Gastrocnemius medialis (tissue), 4 donors: ENCODE measurements at regions not wholly inside any gene's neighbourhood (a gene's known extent, or its start where the extent isn't known, plus 50 kb on each side); places are given as distances from the start of the nearest gene placed in this dataset.

ENCODE experiments used
- POLR2A ChIP-seq, 2 donors: fragments of 450-650 bp; IDR thresholded peaks; one replicate each; pipeline ENCODE4 v1.6.1; 2017; ENCODE audit warnings: antibody characterized with exemption in 2 of 2, mild to moderate bottlenecking in 2 of 2, moderate library complexity in 2 of 2
- TF ChIP-seq, protein P1 (sequence below), 5 experiments: fragments of 450-650 bp in 3 of 5; fragments of 200-600 bp in 2 of 5; sonication (generic) in 2 of 5; IDR thresholded peaks in 4 of 5; conservative IDR thresholded peaks in 1 of 5; 1 replicate in 4 of 5; 2 replicates in 1 of 5; pipeline ENCODE4 v1.5.1; 2016 to 2019; ENCODE audit warnings: antibody characterized with exemption in 5 of 5, mild to moderate bottlenecking in 3 of 5, moderate library complexity in 3 of 5

DNA sequence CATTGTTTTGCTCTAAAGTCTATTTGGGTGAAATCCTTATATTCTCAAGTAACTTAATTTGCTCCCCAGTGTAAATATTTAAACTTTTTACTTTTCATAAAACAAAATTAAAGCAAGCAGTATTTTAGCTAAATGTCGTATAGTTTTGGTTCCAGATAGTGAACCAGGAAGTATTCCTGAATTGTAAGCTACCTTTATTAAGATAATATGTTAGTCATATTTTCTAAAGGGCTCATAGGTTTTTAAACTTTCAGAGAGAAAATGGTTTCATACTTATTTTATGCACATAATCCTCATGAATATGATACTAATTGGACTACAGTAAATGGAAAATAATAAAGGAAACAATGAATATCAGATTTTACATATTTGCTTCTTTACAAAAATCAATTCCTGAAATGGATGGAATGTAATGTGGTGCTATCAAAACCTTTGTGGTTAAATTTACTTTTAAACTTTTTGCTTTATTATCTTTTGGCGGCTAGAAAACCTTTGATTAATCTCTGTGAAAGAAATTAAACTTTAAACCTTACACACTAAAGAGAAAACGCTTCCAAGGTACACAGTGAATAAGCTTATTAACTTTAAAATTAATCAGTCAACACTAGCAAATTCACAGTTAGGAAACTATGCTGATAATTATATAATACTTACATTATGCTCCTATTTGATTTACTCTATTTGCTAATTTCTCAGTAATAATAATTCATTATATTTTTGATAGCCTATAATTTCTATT is 76.6 kb upstream of the RHOBTB1 start:
- TF ChIP-seq, protein P1, sequence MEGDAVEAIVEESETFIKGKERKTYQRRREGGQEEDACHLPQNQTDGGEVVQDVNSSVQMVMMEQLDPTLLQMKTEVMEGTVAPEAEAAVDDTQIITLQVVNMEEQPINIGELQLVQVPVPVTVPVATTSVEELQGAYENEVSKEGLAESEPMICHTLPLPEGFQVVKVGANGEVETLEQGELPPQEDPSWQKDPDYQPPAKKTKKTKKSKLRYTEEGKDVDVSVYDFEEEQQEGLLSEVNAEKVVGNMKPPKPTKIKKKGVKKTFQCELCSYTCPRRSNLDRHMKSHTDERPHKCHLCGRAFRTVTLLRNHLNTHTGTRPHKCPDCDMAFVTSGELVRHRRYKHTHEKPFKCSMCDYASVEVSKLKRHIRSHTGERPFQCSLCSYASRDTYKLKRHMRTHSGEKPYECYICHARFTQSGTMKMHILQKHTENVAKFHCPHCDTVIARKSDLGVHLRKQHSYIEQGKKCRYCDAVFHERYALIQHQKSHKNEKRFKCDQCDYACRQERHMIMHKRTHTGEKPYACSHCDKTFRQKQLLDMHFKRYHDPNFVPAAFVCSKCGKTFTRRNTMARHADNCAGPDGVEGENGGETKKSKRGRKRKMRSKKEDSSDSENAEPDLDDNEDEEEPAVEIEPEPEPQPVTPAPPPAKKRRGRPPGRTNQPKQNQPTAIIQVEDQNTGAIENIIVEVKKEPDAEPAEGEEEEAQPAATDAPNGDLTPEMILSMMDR (IDR thresholded peaks at IDR 0.05 in 4 of 5, conservative IDR thresholded peaks at IDR 0.05 in 1 of 5): no peak
- no peak for TF ChIP-seq POLR2A (IDR thresholded peaks at IDR 0.05)
